Brain pericyte (primary cell): ENCODE measurements at regions not wholly inside any gene's neighbourhood (a gene's known extent, or its start where the extent isn't known, plus 50 kb on each side); places are given as distances from the start of the nearest gene placed in this dataset.
"Not testable (repeated sequence)": the region's sequence is repeated elsewhere in the genome, so short reads cannot be mapped to it uniquely, and the experiment has no call there.

ENCODE experiments used
- DNase-seq: peaks from one replicate; pipeline ENCODE4 v3.0.0-alpha.2; 2012; ENCODE audit warnings: low read depth, low spot score

DNA sequence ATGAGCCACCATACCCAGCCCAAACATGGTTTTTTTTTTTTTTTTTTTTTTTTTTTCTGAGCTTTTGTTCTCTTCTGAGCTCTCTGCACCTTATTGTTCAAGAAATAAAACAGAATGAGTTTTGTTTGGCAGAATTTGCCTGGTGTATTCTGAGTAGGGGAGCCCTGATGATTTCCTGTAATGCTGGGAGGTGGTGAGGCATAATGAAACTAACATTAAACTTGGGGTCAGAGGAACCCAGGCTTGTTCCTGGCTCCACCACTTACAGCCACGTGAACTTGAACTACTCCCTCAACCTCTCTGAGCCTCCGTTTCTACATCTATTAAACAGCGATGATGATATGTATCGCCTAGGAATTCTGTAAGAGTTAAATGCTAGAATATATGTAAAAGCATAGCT lies 276.3 kb upstream of the CRY1 start:
- DNase-seq, result no peak

- DNase-seq, result no peak
Observed at GRCh38 chr12:107372229-107372658, 278.9 kb upstream of the CRY1 start.

DNA sequence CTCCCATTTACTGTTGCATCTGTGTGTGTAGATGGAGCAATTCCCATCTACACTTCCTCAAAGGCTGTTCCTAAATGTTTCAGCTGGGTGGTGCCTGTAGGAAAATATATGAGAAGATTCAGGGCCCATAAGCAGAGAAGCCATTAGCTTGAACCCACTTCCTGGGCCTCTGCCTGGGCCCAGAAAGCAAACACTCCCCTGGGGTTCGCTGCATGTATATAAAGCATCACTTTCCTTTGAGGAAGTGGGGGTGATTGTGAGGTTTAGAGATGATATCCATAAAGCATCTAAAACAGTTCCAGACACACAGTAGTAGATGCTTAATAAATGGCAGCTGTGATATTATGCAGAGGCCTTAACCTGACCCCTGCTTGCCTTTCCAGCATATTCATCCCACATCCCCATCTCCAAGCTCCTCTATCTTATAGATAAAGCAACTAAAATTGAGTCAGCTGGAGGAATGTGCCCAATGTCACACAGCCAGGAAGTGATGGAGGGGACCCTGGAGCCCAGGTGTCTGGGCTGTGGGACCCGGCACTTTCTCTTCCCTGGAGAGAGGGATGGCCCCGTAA lies 280.0 kb upstream of the CRY1 start:
- no peak for DNase-seq

DNA sequence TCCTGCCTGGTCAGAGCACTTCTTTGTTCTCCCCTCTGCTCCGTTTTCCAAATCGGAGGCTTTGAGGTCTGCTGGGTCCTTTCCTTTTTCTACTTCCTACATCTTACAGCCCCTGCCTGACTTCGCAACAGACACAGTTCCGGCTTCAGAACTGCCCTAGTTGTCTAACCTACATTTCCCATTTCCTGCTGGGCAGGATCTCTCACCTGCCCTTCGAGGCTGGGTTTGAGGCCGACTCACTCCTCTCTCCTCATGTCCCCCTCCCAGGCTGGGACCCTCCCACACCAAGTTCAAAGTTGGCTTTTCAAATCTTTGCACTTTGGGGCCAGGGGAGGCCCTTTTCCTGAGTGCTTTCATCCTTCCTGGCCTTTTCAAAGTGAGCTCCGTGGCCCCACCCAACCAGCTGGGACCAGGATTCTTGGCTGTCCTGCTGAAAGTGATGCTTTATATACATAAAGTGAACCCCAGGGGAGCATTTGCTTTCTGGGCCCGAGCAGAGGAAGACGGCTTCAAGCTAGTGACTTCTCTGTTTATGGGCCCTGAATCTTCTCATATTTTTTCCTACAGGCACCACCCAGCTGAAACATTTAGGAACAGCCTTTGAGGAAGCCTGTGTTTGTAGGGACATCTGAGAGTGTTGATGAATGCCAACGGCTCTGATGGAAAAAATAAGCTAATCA lies 281.0 kb upstream of the CRY1 start:
- DNase-seq, result no peak

GRCh38 chr12:107375231-107375630 lies 281.9 kb upstream of the CRY1 start:
- no peak for DNase-seq

DNA sequence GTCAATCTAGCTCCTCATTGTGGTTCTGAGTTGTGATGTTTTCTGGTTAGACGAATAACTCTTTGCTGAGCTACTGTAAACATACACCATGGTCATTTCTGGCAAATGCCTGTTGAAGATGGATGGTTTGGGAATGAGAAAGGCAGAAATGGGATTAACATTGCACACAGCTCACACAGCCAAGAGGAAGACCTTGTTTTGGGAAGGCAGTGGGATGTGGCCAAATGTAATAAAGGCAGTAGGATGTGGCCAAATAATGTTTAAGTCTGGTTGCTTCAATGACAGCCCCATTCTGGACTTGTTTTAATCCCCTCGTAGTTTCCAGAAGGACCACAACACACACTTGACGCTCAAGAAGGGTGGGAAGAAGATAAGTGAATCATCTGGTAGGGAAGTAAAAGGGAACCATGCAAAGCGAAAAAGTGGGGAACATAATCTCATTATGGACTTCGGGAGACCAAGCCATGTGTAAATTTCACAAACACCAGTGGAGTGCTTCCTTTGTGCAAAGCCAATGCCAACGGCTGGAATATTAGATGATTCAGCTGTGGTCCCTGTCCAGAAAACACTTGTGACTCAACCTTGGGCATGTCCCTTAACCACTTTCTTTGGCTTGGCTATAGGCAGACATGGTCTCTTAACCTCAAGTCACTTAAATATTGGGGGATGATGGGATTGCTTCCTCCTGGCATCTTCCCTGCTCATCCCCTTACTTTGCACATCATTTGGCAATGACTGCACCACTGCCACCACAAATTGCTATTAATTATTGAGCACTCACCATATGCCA lies 284.4 kb upstream of the CRY1 start:
- DNase-seq, result no peak

GRCh38 chr12:107378609-107379008 lies 285.3 kb upstream of the CRY1 start:
- no peak for DNase-seq

DNA sequence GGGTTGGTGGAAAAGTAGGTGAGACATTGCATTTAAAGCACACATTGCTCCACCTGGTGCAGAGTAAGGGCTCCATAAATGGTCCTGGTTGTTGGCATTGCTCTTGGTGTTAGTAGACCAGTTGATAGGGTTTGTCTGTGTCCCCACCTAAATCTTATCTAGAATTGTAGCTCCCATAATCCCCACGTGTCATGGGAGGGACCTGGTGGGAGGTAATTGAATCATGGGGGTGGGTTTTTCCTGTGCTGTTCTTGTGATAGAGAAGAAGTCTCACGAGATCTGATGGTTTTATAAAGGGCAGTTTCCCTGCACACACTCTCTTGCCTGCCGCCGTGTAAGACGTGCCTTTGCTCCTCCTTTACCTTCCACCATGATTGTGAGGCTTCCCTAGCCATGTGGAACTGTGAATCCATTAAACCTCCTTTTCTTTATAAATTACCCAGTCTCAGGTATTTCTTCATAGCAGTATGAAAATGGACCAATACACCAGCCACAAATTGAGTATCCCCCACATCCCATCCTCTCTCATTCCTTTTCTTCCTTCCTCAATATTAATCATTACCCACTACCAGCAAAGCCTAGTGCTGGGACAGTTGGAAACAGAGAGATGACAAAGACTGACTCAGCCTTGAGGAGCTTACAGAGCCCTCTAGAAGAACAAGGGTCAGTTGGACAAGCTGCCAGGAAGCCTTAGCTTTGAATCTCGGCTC lies 285.9 kb upstream of the CRY1 start:
- not testable (repeated sequence) for DNase-seq

GRCh38 chr12:107379852-107380567 lies 286.7 kb upstream of the CRY1 start:
- no peak for DNase-seq

- no peak for DNase-seq
Observed at GRCh38 chr12:107384645-107385044, 291.3 kb upstream of the CRY1 start.

GRCh38 chr12:107385509-107385908 lies 292.2 kb upstream of the CRY1 start:
- DNase-seq, result no peak

DNA sequence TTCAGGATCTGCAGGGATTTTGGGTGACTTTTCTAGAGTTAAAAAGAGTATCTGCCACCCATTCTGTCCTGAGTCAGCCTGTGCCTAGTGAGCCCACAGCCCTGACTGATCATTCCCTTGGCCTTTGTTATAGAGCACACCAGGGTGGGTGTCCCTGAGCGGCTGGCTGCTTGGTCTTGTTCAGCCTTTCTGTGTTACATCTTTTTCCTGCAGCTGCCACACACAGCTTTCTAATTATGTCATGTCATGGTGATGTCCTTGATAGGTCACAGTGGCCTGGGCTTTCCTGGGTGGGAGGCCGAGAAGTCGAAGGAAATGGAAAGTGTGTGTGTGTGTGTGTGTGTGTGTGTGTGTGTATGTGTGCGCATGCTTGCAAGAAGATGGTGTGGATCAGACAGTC lies 293.2 kb upstream of the CRY1 start:
- no peak for DNase-seq

- no peak for DNase-seq
Observed at GRCh38 chr12:107388263-107388662, 294.9 kb upstream of the CRY1 start.

DNA sequence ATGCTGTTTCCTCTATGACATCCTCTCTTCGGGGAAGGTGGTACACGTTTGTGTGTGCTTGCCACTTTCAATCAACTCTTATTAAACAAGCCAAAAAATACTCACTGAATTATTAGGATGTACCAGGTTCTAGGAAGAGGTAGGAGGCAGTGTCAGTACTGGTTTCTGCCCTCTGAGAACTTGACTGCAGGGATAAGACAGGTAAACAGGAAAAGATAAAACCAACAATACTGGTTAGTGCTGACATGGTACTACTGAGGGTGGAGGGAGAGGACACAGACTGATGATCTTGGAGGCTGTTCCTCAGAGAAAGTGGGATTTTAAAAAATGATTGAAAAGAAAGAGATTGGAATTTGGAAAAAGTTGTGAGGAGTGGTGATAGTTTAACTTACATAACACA lies 295.2 kb upstream of the PWP1 start:
- no peak for DNase-seq

- no peak for DNase-seq
Observed at GRCh38 chr12:107393043-107393717, 292.4 kb upstream of the PWP1 start.

GRCh38 chr12:107394693-107395092 lies 290.9 kb upstream of the PWP1 start:
- DNase-seq, result no peak

DNA sequence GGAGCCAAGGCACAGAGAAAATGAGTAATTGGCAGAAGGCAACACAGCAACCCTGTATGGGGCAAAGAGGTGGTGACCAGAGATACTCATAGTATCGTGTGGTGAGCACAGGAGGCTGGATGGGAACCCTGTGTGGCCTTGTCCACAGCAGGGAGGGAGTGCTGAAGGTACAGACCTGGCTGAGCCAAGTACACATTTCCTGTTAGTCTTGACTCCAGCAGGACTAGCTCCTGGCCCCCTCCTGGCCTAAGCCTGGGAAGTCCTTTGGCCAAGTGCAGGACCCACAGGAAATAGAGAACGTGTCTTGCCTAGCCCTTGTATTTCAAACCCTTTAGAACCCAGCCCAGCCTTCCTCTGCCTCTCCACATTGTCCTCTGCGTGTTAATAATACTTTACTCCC lies 289.8 kb upstream of the PWP1 start:
- DNase-seq, result no peak

GRCh38 chr12:107396991-107397390 lies 288.6 kb upstream of the PWP1 start:
- DNase-seq, result no peak

GRCh38 chr12:107397890-107398500 lies 287.6 kb upstream of the PWP1 start:
- no peak for DNase-seq

DNA sequence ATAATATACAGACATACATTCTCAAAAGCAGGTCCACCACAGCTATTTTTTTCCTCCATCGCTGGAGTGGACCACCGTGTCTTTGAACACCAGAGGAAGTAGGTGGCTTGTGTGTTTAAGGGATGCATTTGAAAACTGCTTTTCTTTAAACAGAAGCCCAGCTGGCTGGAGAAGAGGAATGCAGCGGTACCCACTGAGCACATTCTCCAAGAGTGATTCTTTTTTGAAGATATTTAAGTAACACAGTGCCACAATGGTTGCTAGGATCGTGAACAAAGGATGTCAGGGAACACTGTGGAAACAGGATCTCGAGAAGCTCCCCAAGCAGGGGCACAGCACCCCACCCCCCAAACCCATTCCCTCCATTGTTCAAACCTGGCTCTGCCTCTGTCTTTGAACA lies 286.6 kb upstream of the PWP1 start:
- no peak for DNase-seq
